ENCODE measurements at regions not wholly inside any gene's neighbourhood (a gene's known extent, or its start where the extent isn't known, plus 50 kb on each side); places are given as distances from the start of the nearest gene placed in this dataset.

DNA sequence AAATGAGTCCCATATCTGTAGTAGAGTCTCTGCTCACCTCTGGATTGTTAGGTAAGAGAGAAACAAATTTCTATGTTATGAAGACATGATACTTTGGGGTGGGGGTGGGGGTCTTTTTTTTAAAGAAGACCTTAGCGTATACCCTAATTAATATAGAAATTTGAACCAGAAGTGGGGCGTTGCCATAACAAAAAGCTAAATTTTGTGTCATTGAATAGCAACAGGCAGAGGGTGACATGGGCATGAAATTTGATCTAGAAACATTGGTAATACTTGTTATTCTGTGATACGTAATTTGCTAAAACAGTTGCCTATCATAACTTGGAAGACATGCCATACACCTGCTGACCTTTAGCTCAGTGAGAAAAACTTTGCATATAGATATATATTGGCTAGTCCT lies 92.3 kb upstream of the SLC38A2 start:
- TF ChIP-seq POLR2A (IDR thresholded peaks at IDR 0.05), result no peak
- TF ChIP-seq, protein P1, sequence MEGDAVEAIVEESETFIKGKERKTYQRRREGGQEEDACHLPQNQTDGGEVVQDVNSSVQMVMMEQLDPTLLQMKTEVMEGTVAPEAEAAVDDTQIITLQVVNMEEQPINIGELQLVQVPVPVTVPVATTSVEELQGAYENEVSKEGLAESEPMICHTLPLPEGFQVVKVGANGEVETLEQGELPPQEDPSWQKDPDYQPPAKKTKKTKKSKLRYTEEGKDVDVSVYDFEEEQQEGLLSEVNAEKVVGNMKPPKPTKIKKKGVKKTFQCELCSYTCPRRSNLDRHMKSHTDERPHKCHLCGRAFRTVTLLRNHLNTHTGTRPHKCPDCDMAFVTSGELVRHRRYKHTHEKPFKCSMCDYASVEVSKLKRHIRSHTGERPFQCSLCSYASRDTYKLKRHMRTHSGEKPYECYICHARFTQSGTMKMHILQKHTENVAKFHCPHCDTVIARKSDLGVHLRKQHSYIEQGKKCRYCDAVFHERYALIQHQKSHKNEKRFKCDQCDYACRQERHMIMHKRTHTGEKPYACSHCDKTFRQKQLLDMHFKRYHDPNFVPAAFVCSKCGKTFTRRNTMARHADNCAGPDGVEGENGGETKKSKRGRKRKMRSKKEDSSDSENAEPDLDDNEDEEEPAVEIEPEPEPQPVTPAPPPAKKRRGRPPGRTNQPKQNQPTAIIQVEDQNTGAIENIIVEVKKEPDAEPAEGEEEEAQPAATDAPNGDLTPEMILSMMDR (IDR thresholded peaks at IDR 0.05), result no peak

All from body of pancreas (tissue), 4 donors.